HG03442 (cell line): ENCODE measurements at regions not wholly inside any gene's neighbourhood (a gene's known extent, or its start where the extent isn't known, plus 50 kb on each side); places are given as distances from the start of the nearest gene placed in this dataset.

ENCODE experiments used
- ATAC-seq: cut with Tn5 transposase; IDR thresholded peaks from one replicate; pipeline ENCODE4 v1.9.1; 2021; ENCODE audit warnings: mild to moderate bottlenecking, moderate library complexity; ENCODE audit not compliant: unreplicated experiment

- no peak for ATAC-seq
These were observed 139.9 kb downstream of the LACC1 start for GRCh38 chr13:44019651-44020050.

- ATAC-seq: no peak
These were observed 141.7 kb downstream of the LACC1 start for GRCh38 chr13:44021422-44021821.

- no peak for ATAC-seq
These were observed 142.5 kb downstream of the LACC1 start for GRCh38 chr13:44022196-44022595.

- no peak for ATAC-seq
These were observed 144.6 kb downstream of the LACC1 start for GRCh38 chr13:44024167-44024845.

- no peak for ATAC-seq
These were observed 145.1 kb downstream of the LACC1 start for GRCh38 chr13:44024846-44025195.

- ATAC-seq: no peak
These were observed 146.5 kb downstream of the LACC1 start for GRCh38 chr13:44026194-44026593.

GRCh38 chr13:44028734-44029133 lies 149.0 kb downstream of the LACC1 start:
- no peak for ATAC-seq

GRCh38 chr13:44030615-44031014 lies 150.9 kb downstream of the LACC1 start:
- no peak for ATAC-seq

- no peak for ATAC-seq
These were observed 151.9 kb downstream of the LACC1 start for GRCh38 chr13:44031555-44031954.

- no peak for ATAC-seq
These were observed 153.1 kb downstream of the LACC1 start for GRCh38 chr13:44032802-44033201.

- ATAC-seq: no peak
These were observed 155.7 kb downstream of the LACC1 start for GRCh38 chr13:44035400-44035799.

- ATAC-seq: no peak
These were observed 160.5 kb downstream of the LACC1 start for GRCh38 chr13:44040070-44040817.

GRCh38 chr13:44040818-44041100 lies 161.1 kb downstream of the LACC1 start:
- no peak for ATAC-seq

GRCh38 chr13:44044547-44045179 lies 165.0 kb downstream of the LACC1 start:
- no peak for ATAC-seq

GRCh38 chr13:44045180-44045562 lies 165.5 kb downstream of the LACC1 start:
- ATAC-seq: no peak

- no peak for ATAC-seq
These were observed 166.7 kb downstream of the LACC1 start for GRCh38 chr13:44046428-44046827.

- no peak for ATAC-seq
These were observed 168.6 kb downstream of the LACC1 start for GRCh38 chr13:44048326-44048725.

- no peak for ATAC-seq
These were observed 169.6 kb downstream of the LACC1 start for GRCh38 chr13:44049081-44049945.

GRCh38 chr13:44050450-44051063 lies 170.9 kb downstream of the LACC1 start:
- ATAC-seq: no peak

- no peak for ATAC-seq
These were observed 171.7 kb downstream of the LACC1 start for GRCh38 chr13:44051405-44051804.
